GM18907 (cell line): ENCODE measurements at regions not wholly inside any gene's neighbourhood (a gene's known extent, or its start where the extent isn't known, plus 50 kb on each side); places are given as distances from the start of the nearest gene placed in this dataset.

Experiments used
- ATAC-seq: cut with Tn5 transposase; IDR thresholded peaks from one replicate; pipeline ENCODE4 v1.9.1; 2021; ENCODE audit warnings: mild to moderate bottlenecking, moderate library complexity; ENCODE audit not compliant: unreplicated experiment

DNA sequence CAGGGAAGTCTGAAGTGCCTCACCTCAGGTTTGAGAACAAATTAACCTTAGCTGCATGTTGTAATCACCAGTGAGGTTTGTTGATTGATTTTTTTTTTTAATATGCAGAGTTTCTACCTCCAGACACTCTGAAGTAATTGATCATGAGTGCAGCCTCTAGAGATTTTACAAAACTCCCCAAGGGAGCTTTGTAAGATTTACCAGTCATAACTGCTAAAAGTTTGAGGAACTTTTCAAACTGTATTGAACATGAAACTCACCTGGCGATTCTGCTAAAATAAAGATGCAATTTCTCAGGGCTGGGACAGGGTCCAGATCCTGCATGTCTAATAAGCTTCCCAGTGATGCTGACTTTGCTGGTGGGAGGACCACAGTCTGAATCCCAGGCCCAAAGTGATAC is 339.6 kb upstream of the DCC start:
- ATAC-seq: no peak

DNA sequence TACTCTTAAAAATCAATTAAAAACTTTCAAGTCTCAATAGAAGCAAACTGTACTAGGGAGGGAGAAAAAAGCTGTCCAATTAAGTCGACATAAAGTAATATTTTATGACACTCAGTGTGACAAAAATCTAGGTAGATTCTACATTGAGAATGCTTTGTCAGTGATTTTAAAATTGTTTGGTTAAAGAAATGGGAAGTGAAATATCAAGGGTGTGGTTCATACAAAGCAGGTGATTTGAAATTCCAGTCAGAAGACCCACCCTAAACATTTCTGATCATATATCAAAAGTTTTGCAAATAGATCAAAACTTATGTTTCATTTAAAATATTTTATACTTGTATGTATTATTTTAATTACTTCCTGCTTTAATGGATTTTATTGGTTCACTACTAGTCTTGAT is 338.9 kb upstream of the DCC start:
- no peak for ATAC-seq

DNA sequence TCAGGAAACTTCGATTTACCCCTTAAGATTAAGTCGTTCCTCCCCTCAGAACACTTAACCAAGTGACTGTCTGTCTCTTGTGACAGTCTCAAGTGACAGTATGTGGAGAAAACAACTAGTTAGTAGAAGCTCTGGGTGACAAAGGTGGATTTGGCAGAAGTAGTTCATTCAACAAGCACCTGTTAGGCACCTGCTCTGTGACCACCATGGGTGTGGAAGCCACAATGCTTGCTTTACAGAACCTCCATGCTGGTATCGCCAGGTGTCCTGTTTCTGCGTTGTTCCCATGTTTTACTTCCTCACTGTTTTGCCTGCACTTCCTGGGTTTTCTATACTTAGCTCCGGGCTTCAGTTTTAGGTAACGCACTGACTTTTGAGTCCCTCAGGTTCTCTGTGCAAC is 337.4 kb upstream of the DCC start:
- ATAC-seq: no peak

DNA sequence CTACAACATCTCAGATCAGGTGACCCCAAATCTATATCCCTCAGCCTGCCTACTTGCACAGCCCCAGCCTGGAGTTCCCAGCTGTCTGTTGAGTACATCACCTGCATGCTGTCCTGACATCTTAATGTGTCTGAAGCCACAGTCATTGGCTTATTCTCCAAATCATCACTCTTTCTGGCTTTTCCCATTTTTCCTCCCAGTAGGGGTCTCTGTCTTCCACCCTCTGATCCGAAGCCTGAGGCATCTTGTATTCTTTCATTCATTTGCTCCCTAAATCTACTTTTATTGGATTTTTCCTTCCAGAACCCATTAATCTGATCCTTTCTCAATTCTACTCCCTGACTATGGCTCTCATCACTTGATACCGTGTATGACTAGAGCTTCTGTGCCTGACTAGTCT is 332.9 kb upstream of the DCC start:
- ATAC-seq: no peak

DNA sequence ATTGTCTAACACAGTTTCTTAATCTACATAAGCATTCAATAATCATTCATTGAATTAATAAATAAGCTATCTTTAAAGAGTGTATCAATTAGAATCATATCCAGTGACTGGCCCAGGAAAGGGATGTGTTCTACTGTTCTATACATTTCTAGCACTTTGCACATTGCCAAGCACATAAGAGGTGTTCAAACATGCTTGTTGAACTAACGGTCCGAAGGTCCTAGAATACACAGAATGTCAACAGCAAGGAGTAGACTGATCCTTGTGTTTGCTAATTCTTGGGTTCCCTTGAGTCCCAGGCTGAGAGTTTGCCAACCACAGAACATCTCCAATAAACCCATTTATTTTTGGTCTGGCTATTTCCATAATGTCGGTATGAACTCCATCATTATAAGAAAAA is 331.7 kb upstream of the DCC start:
- ATAC-seq: no peak

DNA sequence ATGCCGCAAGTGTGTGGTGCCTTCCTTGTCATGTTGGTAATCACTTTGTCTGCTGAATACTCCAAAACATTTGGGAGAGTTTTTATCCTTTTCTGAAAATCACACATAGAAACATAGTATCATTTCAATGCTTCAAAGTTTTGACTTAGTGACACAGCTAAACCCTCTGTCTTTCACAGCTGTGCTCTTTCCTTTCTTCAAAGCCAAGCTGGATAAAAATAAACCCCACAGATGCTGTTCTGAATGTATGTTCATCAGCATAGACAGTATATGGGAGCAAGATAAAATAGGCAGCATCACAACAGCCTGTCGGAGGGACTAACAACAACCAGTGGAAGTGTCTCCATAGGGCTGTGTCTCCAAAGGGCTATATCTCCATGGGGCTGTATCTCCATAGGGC is 331.3 kb upstream of the DCC start:
- ATAC-seq: no peak

DNA sequence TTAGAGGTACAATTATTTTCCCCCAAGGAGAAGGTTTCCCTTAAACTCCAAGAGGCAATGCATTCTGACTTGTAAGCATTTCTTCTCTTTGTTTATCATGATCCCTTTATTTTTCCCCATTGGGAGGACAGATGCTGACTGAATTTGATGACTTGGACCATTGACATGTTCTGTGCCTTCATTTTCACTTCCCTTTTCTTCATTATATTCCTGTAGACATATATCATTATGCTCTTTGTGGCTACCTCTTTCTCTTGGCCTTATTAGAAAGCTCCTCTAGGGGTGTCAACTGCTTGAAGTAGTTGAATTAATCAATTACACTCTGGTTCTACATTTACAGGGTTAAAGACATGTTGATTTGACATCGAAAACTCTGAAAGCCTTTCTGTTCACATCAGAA is 330.0 kb upstream of the DCC start:
- ATAC-seq: no peak

DNA sequence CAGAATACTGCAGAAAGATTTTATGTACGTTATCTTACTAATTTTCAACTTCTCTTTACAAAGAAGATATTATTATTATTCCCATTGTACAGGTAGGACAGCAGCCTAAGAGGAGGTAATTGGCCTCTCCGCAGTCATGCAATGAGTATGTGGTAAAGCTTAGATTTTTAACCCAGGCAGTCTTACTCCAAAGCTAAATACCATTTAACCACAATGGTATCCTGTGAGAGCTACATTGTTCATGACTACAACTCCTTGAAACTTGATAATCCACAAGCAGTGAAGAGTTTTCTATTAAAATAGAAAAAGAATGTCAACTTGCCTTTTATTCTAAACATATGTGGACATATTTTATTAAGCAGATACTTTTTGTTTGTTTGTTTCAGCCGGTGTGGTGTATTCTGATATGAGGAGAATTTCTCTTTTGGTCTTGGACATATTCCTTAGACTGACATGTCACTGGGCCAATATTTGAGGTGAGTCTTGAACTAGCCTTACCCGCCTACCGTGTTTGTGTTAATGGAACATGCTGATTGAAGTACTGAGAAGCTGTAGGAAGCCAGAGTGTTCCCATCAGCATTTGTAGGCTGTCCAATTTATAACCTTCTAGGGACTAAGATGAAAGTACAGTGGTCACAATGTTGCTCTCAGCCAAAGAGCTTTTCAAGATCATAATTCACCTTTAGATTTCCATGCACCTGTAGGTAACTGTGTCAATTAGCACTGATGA is 293.9 kb upstream of the DCC start:
- ATAC-seq: no peak

DNA sequence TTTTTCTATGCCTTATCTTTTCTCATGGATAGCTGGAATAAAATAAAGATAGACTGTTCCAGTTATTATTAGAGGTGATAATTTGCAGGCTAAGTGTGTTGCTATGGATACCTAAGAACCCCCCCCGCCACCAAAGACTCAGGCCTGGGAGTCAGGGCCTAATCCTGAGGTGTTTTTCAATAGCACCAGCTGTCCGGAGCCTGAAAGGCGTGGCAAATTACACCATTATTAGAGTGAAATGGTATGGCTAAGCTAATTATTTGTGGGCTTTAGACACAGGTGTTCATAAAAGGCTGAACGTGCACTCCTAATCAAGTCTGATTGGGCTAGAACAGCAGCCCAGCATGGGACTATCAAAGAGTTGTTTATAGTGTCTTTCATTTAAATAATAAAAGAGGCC is 293.2 kb upstream of the DCC start:
- no peak for ATAC-seq

DNA sequence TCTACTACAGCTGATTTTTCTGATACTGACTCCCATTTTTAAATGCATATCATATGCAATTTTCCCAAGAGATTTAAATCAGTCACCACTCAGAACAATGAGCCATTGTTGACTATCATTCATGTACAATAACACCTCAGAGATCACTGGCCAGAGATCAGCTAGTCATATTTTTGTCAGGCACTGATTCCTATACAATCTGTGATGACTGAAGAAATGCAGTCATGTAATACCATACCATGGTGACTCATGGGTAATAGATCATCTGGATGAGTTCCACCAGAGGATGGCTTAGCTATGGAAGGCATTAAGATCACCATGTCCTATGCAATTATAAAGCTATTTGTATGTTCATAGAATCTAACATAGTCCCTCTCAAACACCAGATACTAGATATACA is 285.7 kb upstream of the DCC start:
- ATAC-seq: no peak

DNA sequence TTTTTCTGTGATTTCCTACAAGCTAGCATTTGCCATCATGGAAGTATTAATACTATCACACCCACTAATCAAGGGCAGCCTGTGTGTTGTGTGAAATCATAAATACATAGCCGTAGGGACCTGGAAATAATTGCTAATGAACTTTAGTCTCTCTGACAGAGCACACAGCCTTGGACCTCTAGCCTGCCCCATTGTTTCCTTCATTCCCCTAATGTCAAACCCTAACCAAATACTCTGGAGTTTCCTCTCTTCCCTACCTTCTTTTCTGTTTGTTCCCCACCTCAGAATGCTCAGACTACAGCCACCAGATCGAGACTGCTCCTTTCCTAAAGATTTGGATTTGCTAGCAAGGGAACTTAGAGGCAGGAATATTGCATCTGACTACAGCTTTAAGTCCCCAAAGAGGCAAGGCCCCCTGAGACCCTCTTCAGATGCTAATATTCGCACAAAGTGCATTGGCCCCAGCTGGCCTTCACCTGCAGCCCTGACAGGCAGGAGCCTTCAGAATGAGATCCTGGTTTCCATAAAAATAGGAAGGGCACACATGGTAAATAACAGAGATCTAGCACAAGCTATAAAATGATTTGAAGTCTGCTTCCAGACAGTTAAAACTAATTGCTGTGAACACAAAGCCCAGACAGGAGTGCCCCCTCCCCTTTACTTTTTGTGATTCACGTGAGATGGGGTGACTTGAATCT is 279.2 kb upstream of the DCC start:
- ATAC-seq: no peak

DNA sequence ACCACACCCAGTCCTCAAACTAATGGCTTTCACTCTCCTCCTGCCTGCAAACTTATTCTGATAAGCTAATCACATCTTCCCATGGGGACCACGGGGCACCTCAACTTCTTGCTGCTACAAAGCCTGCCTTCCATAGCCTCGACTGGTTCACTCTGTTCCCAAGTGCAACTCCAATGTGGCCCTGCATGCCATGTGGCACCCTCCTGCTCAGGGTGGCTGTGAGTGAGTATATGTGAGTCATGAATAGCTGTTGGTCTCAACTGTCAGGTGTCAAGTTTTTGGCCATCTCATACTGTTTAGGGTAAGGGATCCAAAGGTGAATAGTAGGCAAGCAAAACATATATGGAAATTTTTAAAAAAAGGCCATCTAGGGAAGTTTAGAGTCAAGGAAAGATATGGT is 276.1 kb upstream of the DCC start:
- no peak for ATAC-seq

DNA sequence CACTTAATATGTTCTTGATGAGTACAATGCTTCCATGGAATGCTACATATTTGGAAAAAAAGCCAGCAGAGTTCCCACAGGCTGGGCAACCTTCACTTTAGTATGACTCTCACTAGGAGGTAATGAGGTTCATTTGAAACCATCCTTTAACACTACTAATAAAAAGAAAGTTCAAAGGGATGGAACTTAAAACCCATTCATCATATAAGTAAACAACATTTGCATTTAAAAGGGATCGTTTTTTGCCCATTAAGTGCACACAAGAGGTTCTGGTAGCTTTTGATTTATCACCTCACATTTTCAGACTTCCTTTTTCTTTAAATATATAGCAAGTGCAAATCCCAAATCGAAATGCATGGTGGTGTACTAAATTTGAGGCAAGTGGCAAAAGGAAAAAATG is 270.8 kb upstream of the DCC start:
- ATAC-seq: no peak

DNA sequence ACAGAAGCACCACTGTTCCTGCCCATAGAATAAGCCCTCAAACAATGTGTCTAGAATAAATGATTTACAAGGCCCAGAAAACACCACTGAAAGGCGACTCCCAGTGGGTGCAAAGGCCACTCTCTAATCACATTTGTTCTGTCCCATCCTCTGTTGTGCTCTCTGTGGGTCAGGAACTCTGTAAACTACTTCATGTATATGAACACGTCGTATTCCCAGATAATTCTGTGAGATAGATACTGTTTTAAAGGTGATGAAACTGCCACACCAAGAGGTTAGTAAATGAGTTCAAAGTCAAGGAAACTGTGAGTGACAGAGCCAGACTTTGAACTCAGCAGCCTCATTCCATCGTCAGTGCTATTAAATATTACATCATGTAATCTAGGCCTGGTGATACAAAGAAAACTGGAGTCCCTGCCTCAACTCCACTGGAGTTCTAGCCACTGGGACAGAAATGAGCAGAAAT is 269.7 kb upstream of the DCC start:
- ATAC-seq: no peak

DNA sequence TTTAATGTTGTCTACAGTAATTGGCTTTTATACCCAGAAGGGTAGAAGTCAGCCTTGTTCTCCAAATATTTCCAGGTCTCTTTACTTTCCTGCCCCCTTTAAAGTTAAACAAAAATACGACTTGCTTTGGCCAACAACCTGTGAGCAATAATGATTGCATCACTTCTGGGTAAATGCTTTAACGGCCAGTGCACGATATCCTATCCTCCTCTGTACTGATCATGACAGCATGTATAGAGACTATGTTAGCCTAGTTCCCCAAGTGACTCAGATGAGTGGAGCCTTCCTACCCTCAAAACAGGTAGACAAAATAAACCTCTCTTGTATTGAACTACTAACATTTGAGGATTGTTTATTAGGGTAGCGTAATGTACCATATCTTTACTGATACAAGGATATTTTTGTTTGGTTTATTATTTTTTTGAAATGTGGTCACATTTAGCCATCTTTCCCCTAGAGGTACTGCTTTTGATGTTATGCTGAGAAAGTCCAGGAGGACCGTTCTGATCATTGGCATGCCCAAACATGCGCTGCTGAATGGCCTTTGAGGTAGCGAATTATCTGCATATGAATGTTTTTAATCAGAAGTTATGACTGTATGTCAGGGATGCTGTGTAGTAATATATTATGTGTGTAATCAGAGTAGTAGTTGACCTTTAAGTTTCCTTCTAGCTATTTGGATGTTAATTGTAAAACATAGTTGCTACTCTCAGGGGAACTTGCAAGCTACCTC is 262.6 kb upstream of the DCC start:
- no peak for ATAC-seq

DNA sequence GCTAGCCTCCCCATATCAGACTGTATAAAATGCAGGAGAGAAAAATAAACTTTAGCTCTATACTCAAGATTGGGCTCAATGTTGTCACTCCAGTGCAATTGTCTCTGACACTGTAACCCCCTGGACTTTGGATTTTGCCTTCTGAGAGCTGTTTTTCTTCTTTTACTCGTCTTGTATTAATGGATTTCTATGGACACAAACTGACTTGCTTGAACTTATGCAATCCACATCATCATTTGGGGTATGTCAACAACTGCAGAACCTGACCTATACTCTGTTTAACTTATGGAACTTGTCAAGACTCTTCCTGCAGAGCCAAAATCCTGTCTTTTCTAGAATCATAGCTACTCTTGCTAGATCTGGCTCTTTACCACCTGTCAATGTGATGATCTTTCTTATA is 257.8 kb upstream of the DCC start:
- ATAC-seq: no peak

DNA sequence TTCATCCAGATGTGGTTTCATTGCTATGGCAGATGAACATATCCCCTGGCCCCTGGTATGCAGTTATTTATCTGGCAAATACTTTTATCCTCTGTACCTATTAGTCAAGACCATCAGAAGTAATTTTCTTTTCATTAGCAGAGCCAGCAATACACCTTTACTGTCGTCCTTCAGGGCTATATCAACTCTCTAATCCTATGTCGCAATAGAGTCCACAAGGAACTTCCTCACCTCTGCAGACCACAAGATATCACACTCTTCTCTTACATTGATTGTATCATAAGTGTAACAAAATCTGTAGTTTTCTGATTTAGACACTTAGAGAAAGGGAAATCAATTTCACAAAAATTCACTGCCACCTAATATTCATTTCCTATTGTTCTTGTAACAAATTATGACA is 252.9 kb upstream of the DCC start:
- no peak for ATAC-seq

DNA sequence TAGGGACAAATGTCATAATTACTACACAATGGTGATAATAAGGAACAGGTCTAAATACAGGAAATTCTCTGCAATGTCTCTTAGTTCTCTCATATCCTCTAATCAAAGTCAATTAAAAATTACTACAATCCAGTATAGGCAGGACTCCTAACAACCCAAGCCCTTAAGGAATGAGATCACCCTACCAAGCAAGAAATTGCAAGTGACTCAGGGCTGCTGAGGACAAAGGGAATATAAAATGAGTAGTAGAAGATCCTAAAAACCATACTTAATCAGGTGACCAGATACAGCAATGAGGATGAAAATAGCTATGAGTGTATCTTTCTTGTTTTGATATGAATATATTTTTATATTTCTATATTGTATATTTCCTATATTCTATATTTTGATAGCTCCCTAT is 250.0 kb upstream of the DCC start:
- ATAC-seq: no peak

DNA sequence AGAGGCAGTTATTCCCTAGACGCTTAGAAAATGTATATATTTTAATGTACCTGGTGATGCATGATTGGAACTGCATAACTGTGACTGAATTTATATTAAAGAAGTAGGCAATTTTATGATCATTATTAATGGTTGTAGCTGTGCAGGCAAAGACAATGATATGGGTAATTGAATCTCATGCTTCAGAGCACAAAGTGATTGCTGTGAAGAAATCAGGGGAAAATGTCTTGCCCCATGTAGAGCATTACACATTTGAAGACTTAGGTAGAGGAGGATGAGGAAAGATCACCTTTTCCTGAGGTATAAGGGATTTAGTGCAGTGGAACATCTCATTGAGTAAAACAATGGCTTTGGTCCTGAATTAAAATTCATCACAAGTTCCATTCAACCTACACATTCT is 246.8 kb upstream of the DCC start:
- ATAC-seq: no peak

DNA sequence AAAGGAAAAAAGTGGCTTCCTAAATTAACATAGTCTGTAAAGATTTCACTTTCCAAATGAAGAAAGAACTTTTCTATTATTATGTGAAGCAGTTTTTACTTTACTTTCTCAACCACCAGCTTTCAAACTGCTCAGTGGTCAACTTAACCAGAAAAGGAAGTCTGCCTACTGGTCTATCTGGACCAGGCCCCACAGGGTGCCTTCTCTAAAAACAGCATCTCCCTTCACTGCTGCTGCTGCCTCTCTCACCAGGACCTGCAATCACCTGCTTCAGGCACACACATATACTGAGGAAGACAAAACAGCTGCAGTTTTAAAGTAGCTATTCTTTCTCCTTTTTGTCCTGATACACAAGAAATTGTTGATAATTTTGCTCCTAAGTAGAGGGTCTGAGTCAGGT is 221.3 kb upstream of the DCC start:
- ATAC-seq: no peak

DNA sequence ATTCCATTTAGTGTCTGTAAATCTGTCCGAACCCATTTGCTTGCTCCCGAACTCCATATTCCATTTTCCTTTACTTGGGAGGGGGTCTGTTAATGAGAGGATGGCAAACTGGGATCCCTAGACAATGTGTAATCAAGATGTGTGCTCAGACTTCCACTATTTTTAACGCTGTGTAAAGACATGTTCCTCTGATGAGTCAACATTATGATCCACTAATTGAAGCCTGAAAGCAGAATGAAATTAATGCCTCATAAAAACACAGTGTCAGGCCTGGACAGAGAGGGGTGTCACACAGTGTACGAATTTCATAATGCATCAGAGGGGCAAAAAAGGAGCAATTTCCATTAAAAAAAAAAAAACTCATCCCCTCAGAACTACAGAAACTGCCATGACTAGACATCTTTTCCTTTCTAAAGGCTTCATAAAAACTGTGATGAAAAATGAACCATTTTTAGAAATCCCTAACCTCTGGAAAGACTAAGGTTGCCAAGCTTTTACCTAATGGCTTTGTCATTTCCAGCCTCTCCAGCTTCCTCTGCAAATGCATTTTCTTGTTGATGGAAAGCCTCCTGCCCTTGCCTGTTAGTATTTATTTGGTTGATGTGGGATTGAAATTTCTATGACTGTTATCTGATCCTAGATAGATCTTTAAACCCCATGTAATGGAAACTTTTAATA is 209.2 kb upstream of the DCC start:
- no peak for ATAC-seq

DNA sequence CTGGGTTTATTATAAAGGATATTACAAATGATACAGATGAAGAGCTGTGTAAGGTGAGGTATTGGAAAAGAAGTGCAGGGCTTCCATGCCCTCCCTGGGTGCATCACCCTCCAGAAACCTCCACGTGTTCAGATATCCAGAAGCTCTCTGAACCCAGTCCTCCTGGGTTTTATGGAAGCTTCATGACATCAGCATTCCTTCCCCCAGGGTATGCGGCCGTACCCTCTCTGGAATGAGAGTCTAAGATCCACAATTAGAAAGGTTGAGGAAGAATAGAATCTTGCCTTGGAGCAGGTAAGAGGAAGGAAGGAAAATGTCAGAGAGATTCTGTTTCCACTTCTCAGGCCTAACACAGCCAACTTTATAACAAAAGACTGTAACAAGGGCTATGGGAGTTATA is 208.2 kb upstream of the DCC start:
- no peak for ATAC-seq
